ENCODE measurements at regions not wholly inside any gene's neighbourhood (a gene's known extent, or its start where the extent isn't known, plus 50 kb on each side); places are given as distances from the start of the nearest gene placed in this dataset.
A peak's percentile ranks its signal among the peaks of the same experiment; 100 is the strongest.

DNA sequence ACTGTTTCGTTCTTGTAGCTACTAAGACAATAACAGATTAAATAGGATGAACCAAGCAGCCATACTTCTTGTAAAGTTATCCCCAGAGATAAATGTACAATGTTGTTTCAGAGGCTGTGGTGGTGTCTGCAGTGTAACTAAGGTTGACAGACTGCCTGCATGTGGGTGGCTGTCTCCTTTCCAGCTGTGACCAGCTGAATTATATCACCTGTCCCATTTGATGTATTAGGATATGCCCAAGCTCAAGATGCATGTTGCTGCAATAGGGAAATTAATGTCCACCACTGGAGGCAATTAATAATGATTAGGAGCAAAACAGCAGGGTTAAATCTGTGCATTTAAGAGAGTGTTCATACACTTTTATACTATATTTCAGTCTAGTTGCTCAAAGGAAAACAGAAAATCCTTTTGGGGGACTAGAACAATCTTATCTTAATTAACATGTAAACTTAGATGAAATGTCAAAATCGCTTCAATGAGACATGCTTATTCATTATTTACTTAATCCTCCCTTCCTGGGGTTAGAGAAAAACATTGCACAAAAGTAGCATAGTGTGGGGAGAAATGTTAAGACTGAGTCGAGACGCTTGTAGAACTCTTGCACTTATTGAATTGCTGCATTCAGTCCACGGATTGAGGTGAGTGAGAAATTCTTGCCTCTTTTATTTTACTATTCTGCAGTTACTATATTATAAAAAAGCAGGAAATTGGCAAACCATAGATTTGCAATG lies 269.0 kb downstream of the SNX10 start:
- intact Hi-C loops (cut with DNase I; ENCODE audit: low total_unique reads), result no loop called here
- no peaks in the 10 kb centered on the region for H3K9me3 ChIP-seq

DNA sequence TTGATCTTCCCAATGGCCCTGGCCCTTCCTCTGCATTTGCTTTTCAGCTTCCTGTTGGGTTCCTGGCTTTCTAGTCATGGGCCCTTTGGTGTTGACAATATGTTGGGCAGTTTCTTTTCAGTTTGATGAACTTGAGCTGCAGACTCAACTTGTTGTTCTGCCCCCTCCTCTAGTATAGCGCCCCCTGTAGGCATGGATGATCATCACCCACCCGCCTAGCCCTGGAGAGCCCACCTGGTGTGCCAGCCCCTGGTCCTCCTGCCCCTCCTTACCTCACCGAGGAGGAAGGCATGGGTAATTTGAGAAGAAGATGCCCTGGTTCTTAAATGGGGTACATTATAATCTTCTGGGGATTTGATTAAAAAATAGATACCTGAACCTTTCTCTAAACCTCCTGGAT lies 271.2 kb downstream of the SNX10 start:
- Histone ChIP-seq H3K36me3 (ENCODE audit: low read depth, missing control alignments) (no peaks in the 10 kb centered on the region), H3K4me1 (no peaks in the 10 kb centered on the region), H3K9me3 (no peaks in the 10 kb centered on the region), H3K4me3 (no peak overlapping the region), H3K27ac (no peak overlapping the region), H3K27me3 (no peaks in the 10 kb centered on the region)
- no peak for TF ChIP-seq POLR2A (IDR thresholded peaks at IDR 0.05)
- TF ChIP-seq, protein P1, sequence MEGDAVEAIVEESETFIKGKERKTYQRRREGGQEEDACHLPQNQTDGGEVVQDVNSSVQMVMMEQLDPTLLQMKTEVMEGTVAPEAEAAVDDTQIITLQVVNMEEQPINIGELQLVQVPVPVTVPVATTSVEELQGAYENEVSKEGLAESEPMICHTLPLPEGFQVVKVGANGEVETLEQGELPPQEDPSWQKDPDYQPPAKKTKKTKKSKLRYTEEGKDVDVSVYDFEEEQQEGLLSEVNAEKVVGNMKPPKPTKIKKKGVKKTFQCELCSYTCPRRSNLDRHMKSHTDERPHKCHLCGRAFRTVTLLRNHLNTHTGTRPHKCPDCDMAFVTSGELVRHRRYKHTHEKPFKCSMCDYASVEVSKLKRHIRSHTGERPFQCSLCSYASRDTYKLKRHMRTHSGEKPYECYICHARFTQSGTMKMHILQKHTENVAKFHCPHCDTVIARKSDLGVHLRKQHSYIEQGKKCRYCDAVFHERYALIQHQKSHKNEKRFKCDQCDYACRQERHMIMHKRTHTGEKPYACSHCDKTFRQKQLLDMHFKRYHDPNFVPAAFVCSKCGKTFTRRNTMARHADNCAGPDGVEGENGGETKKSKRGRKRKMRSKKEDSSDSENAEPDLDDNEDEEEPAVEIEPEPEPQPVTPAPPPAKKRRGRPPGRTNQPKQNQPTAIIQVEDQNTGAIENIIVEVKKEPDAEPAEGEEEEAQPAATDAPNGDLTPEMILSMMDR (IDR thresholded peaks at IDR 0.05), result peak in 2 of 3 experiments; percentile 23 to 40
- 55 to 72% methylated on average over 3 of the region's 3 CpGs for WGBS, 2 donors
- DNase-seq, result peak; percentile 30
- intact Hi-C loops (cut with DNase I; ENCODE audit: low total_unique reads), result no loop called here

More for the DNA sequence above, 269.0 kb downstream of the SNX10 start:
- no peaks in the 10 kb centered on the region for H3K36me3 ChIP-seq (ENCODE audit: low read depth, missing control alignments)
- DNase-seq, result no peak
- no peaks in the 10 kb centered on the region for H3K27me3 ChIP-seq
- TF ChIP-seq POLR2A (IDR thresholded peaks at IDR 0.05), result no peak
- TF ChIP-seq, protein P1 (IDR thresholded peaks at IDR 0.05), result no peak
- H3K27ac ChIP-seq, result no peak overlapping the region
- H3K4me3 ChIP-seq, result no peak overlapping the region
- peaks cover 3% of the 10 kb centered on the region for H3K4me1 ChIP-seq
- 41 to 52% methylated on average over 5 of the region's 5 CpGs for WGBS, 2 donors

DNA sequence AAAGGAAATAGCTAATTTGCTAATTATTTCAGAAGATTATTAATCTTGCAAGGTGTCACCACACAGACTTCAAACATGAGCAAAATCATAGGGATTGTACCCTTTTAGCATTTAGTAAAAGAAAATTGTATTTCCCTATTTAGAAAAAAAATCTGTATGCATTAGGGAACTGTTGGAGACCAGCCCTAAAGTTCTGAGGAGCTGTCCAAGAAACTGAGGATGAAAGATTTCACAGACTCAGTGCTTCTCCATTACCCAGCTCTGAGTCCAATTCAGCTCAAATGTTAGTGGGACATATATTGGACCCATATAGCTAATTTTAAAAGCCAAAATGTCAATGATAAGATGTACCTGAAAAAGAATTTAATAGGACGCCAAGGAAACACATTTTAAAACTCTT lies 271.7 kb downstream of the SNX10 start:
- TF ChIP-seq, protein P1 (IDR thresholded peaks at IDR 0.05), result no peak
- TF ChIP-seq POLR2A (IDR thresholded peaks at IDR 0.05), result no peak
- Histone ChIP-seq H3K27ac (no peak overlapping the region), H3K36me3 (ENCODE audit: low read depth, missing control alignments) (no peaks in the 10 kb centered on the region), H3K9me3 (no peaks in the 10 kb centered on the region), H3K4me3 (no peak overlapping the region), H3K27me3 (no peaks in the 10 kb centered on the region), H3K4me1 (no peaks in the 10 kb centered on the region)
- no peak for DNase-seq
- intact Hi-C loops (cut with DNase I; ENCODE audit: low total_unique reads), result no loop called here
- 89 to 95% methylated on average over 1 of the region's 1 CpG for WGBS, 2 donors

DNA sequence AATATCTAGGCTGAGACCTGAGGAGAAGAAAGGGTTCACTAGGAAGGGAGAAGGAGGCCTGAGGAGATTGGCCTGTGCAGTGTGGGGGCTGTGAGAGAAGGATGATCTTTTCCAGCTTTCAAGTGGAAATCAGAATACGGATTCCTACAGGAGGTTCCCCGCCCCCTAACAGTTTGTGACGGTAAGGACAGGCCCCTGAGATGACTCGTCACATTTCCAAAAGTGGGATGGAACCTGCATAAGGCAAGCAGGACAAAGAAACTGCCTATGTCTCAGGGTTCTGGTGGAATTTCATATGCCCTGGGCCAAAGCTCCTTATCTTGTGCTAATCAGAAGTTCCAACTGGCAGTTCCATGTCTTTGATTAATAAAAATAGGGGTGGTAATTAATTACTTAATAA lies 275.6 kb downstream of the SNX10 start:
- H3K27me3 ChIP-seq, result no peaks in the 10 kb centered on the region
- H3K4me1 ChIP-seq, result no peaks in the 10 kb centered on the region
- no peak overlapping the region for H3K4me3 ChIP-seq
- H3K9me3 ChIP-seq, result no peaks in the 10 kb centered on the region
- WGBS, 2 donors, result 52 to 65% methylated on average over 4 of the region's 4 CpGs
- intact Hi-C loops (cut with DNase I; ENCODE audit: low total_unique reads), result no loop called here
- no peak for TF ChIP-seq POLR2A (IDR thresholded peaks at IDR 0.05)
- TF ChIP-seq, protein P1 (IDR thresholded peaks at IDR 0.05), result no peak
- no peak for DNase-seq
- no peaks in the 10 kb centered on the region for H3K36me3 ChIP-seq (ENCODE audit: low read depth, missing control alignments)
- H3K27ac ChIP-seq, result no peak overlapping the region

DNA sequence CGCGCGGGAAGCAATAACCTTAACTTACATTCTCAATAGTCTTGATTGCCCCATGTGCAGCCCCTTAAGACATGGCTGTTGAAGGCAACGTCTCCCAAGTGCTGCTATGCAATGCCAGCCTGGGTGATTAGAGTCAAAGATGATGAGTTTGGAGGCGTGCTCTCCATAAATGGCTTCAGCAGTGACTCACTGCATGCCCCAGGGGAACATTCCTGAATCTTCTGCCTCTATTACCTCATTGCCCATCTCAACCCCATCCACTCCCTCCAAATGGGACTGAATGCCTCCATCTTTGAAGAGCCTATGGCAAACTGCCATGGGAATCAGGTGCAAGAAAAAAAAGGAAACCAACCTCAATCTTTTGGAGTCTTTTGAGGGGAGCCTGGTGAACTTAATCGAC lies 282.8 kb downstream of the SNX10 start:
- H3K4me3 ChIP-seq, result no peak overlapping the region
- H3K9me3 ChIP-seq, result no peaks in the 10 kb centered on the region
- 78 to 81% methylated on average over 6 of the region's 6 CpGs for WGBS, 2 donors
- TF ChIP-seq, protein P1 (IDR thresholded peaks at IDR 0.05), result no peak
- no peak for TF ChIP-seq POLR2A (IDR thresholded peaks at IDR 0.05)
- no peak overlapping the region for H3K27ac ChIP-seq
- H3K27me3 ChIP-seq, result no peaks in the 10 kb centered on the region
- no peaks in the 10 kb centered on the region for H3K4me1 ChIP-seq
- DNase-seq, result no peak
- H3K36me3 ChIP-seq (ENCODE audit: low read depth, missing control alignments), result no peaks in the 10 kb centered on the region
- intact Hi-C loops (cut with DNase I; ENCODE audit: low total_unique reads), result no loop called here

Data from testis (tissue), 2 donors.